GM23248 (cell line): ENCODE measurements at regions not wholly inside any gene's neighbourhood (a gene's known extent, or its start where the extent isn't known, plus 50 kb on each side); places are given as distances from the start of the nearest gene placed in this dataset.

Source experiments
- EZH2 ChIP-seq: fragments of 200-600 bp; sonication (generic); IDR thresholded peaks from 2 replicates; pipeline ENCODE4 v1.6.1; 2018; ENCODE audit warnings: antibody characterized with exemption, mild to moderate bottlenecking; ENCODE audit not compliant: insufficient read depth, poor library complexity, severe bottlenecking
- EZH2phosphoT487 ChIP-seq: fragments of 200-600 bp; sonication (generic); IDR thresholded peaks from 2 replicates; pipeline ENCODE4 v1.6.1; 2018; ENCODE audit warnings: antibody characterized with exemption, moderate library complexity, mild to moderate bottlenecking, low read depth; ENCODE audit not compliant: insufficient read depth

GRCh38 chr1:234899730-234900072 lies 228.9 kb downstream of the TOMM20 start:
- no peak for TF ChIP-seq EZH2
- no peak for TF ChIP-seq EZH2phosphoT487
